ENCODE measurements at regions not wholly inside any gene's neighbourhood (a gene's known extent, or its start where the extent isn't known, plus 50 kb on each side); places are given as distances from the start of the nearest gene placed in this dataset.

DNA sequence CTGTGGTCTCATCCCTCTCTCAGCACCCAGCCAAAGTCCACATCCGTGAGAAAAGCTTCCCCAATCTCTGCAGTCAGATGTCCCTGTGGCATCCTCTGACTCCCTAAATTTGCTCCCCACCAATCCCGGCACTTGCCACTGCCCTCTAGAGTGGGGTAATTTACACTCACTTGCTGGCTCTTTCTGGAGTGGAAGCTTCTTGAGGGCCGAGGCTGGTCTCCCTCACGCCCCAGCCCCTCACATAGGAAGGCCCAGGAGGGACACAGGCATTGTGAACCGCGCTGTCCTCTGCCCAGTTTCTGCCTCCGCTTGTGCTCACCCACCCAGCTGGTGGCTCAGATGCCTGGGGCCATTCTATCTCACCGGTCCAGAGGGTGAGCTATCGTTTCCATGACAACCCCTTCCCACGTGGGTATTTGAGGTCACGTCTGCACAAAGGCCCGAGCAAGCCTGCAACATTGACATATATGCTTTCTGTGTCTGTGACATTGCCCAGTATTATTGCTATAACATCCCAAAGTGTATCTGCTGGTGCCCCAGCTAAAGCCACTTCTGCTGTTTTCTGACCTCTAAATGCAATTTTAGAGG, 97.3 kb upstream of the CTBP2 start:
- TF ChIP-seq CTCF (IDR thresholded peaks at IDR 0.05) (no peak), POLR2A (IDR thresholded peaks at IDR 0.05) (no peak)

Measured in ovary (tissue), 3 donors.